ENCODE measurements at regions not wholly inside any gene's neighbourhood (a gene's known extent, or its start where the extent isn't known, plus 50 kb on each side); places are given as distances from the start of the nearest gene placed in this dataset.

- H3K36me3 ChIP-seq (ENCODE audit: control insufficient read depth in 1 of 2, insufficient read depth in 2 of 2, low read length in 2 of 2): no peaks in the 10 kb centered on the region
- no peaks in the 10 kb centered on the region for H3K27me3 ChIP-seq (ENCODE audit: low read depth, low read length)
- H3K27ac ChIP-seq (ENCODE audit: low read length): no peak overlapping the region
- H3K4me1 ChIP-seq (ENCODE audit: control insufficient read depth in 1 of 2, insufficient read depth in 2 of 2, low read length in 2 of 2): no peaks in the 10 kb centered on the region
- H3K4me3 ChIP-seq (ENCODE audit: low read depth in 1 of 2, low read length in 2 of 2): no peak overlapping the region
- H3K9me3 ChIP-seq (ENCODE audit: control insufficient read depth in 1 of 2, low read length in 2 of 2): no peaks in the 10 kb centered on the region
Observed at GRCh38 chr9:86997156-86997555, 49.9 kb upstream of the GAS1 start.

GRCh38 chr9:86997951-86998350 lies 50.6 kb upstream of the GAS1 start:
- H3K27ac ChIP-seq (ENCODE audit: low read length): no peak overlapping the region
- no peaks in the 10 kb centered on the region for H3K36me3 ChIP-seq (ENCODE audit: control insufficient read depth in 1 of 2, insufficient read depth in 2 of 2, low read length in 2 of 2)
- no peak overlapping the region for H3K4me3 ChIP-seq (ENCODE audit: low read depth in 1 of 2, low read length in 2 of 2)
- H3K4me1 ChIP-seq (ENCODE audit: control insufficient read depth in 1 of 2, insufficient read depth in 2 of 2, low read length in 2 of 2): no peaks in the 10 kb centered on the region
- H3K9me3 ChIP-seq (ENCODE audit: control insufficient read depth in 1 of 2, low read length in 2 of 2): no peaks in the 10 kb centered on the region
- no peaks in the 10 kb centered on the region for H3K27me3 ChIP-seq (ENCODE audit: low read depth, low read length)

DNA sequence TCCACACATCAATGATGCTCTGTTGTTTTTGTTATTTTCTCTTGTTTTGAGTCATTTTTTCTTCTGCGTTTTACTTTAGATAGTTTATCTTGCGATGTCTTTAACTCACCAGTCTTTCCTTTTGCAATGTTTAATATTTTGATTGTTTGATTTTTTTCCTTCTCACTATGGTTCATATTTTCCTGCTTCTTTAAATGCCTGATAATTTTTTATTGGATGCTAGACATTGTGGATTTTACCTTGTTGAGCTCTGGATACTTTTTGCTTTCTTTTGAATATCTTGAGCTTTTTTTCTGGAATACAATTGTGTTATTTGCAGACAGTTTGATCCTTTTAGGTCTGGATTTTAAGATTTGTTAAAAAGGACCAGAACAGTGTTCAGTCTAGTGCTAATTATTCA lies 55.2 kb upstream of the GAS1 start:
- Histone ChIP-seq H3K9me3 (ENCODE audit: control insufficient read depth in 1 of 2, low read length in 2 of 2) (no peaks in the 10 kb centered on the region), H3K36me3 (ENCODE audit: control insufficient read depth in 1 of 2, insufficient read depth in 2 of 2, low read length in 2 of 2) (no peaks in the 10 kb centered on the region)

DNA sequence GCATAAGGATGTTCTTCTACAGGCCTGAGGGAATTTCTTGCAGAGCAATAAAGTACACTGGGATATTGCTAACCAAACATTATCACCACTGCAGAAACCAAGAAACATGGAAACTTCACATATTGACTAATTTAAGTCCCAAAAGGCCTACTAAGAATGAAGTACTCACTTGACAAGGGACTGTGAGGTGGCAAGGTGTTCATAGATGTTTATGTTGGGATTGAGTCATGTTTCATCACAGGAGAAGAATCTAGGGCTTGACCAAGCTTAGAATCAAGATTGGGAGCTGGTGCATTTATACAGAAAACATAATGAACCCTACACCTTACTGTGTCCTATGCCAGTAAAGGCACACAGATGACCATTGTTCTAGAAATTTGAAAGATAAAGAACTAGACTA lies 56.7 kb upstream of the GAS1 start:
- Histone ChIP-seq H3K27ac (ENCODE audit: low read length) (no peak overlapping the region), H3K36me3 (ENCODE audit: control insufficient read depth in 1 of 2, insufficient read depth in 2 of 2, low read length in 2 of 2) (no peaks in the 10 kb centered on the region), H3K4me1 (ENCODE audit: control insufficient read depth in 1 of 2, insufficient read depth in 2 of 2, low read length in 2 of 2) (peaks cover 0 to 5% of the 10 kb centered on the region in 2 donors), H3K27me3 (ENCODE audit: low read depth, low read length) (no peaks in the 10 kb centered on the region), H3K4me3 (ENCODE audit: low read depth in 1 of 2, low read length in 2 of 2) (no peak overlapping the region), H3K9me3 (ENCODE audit: control insufficient read depth in 1 of 2, low read length in 2 of 2) (no peaks in the 10 kb centered on the region)

More for the DNA sequence above, 55.2 kb upstream of the GAS1 start:
- Histone ChIP-seq H3K27ac (ENCODE audit: low read length) (no peak overlapping the region), H3K4me3 (ENCODE audit: low read depth in 1 of 2, low read length in 2 of 2) (no peak overlapping the region), H3K4me1 (ENCODE audit: control insufficient read depth in 1 of 2, insufficient read depth in 2 of 2, low read length in 2 of 2) (peaks cover 0 to under 1% of the 10 kb centered on the region in 2 donors), H3K27me3 (ENCODE audit: low read depth, low read length) (no peaks in the 10 kb centered on the region)

DNA sequence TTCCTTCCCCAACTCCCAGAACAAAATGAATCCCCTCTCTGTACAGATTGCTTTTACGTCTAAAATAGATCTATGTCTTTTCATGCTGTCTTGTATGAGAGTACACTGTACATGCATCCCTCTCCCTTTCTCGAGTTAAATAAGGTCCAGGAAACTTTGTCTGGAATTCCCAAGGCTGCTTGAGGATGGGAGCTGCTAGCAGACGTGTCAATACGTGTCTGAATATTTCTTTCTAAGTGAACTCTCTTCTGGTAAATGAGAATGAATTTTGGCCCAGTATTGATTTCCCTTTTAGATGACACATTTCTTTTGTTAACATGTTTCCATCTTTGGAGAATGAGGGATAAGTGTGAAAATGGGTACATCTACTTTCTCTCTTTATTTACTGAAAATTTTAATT lies 59.6 kb upstream of the GAS1 start:
- Histone ChIP-seq H3K27ac (ENCODE audit: low read length) (no peak overlapping the region), H3K36me3 (ENCODE audit: control insufficient read depth in 1 of 2, insufficient read depth in 2 of 2, low read length in 2 of 2) (no peaks in the 10 kb centered on the region), H3K27me3 (ENCODE audit: low read depth, low read length) (no peaks in the 10 kb centered on the region), H3K4me1 (ENCODE audit: control insufficient read depth in 1 of 2, insufficient read depth in 2 of 2, low read length in 2 of 2) (peaks cover 0 to 5% of the 10 kb centered on the region in 2 donors), H3K9me3 (ENCODE audit: control insufficient read depth in 1 of 2, low read length in 2 of 2) (no peaks in the 10 kb centered on the region), H3K4me3 (ENCODE audit: low read depth in 1 of 2, low read length in 2 of 2) (no peak overlapping the region)

DNA sequence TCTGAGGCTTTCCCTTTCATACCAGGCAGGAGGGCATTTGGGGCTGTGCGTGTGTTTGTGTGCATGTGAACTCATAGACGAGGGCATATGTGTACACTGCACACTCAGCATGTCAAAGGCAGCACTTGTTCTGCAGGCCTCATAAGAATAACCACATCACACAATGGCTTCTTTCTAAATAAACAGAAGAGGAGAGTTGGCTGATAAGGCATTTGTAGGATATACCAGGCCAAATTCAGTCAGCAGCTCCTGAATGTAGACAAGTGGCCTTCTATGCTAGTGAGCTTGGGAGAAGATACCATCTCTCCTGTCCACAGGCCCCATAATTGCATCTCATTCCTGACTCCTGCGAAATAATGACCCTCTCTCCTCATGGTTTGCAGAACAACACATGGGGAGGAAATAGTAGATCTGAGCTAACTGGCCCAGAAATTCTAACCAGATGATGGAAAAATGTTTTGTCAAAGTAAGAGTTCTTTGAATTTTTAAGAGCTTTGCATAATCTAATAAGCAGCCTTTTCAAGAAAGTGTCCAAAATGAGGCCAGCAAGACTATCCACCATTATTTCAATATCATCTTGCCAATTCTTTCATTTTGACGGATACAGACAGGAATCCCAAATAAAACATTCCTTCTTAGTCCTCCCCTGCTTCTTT lies 60.5 kb upstream of the GAS1 start:
- no peaks in the 10 kb centered on the region for H3K27me3 ChIP-seq (ENCODE audit: low read depth, low read length)
- no peak overlapping the region for H3K4me3 ChIP-seq (ENCODE audit: low read depth in 1 of 2, low read length in 2 of 2)
- H3K36me3 ChIP-seq (ENCODE audit: control insufficient read depth in 1 of 2, insufficient read depth in 2 of 2, low read length in 2 of 2): no peaks in the 10 kb centered on the region
- no peak overlapping the region for H3K27ac ChIP-seq (ENCODE audit: low read length)
- H3K9me3 ChIP-seq (ENCODE audit: control insufficient read depth in 1 of 2, low read length in 2 of 2): no peaks in the 10 kb centered on the region
- peaks cover 0 to 5% of the 10 kb centered on the region in 2 donors for H3K4me1 ChIP-seq (ENCODE audit: control insufficient read depth in 1 of 2, insufficient read depth in 2 of 2, low read length in 2 of 2)

- Histone ChIP-seq H3K4me3 (ENCODE audit: low read depth in 1 of 2, low read length in 2 of 2) (no peak overlapping the region), H3K27ac (ENCODE audit: low read length) (no peak overlapping the region), H3K4me1 (ENCODE audit: control insufficient read depth in 1 of 2, insufficient read depth in 2 of 2, low read length in 2 of 2) (peaks cover 0 to 5% of the 10 kb centered on the region in 2 donors), H3K27me3 (ENCODE audit: low read depth, low read length) (no peaks in the 10 kb centered on the region), H3K36me3 (ENCODE audit: control insufficient read depth in 1 of 2, insufficient read depth in 2 of 2, low read length in 2 of 2) (no peaks in the 10 kb centered on the region), H3K9me3 (ENCODE audit: control insufficient read depth in 1 of 2, low read length in 2 of 2) (no peaks in the 10 kb centered on the region)
Observed at GRCh38 chr9:87008667-87009066, 61.4 kb upstream of the GAS1 start.

DNA sequence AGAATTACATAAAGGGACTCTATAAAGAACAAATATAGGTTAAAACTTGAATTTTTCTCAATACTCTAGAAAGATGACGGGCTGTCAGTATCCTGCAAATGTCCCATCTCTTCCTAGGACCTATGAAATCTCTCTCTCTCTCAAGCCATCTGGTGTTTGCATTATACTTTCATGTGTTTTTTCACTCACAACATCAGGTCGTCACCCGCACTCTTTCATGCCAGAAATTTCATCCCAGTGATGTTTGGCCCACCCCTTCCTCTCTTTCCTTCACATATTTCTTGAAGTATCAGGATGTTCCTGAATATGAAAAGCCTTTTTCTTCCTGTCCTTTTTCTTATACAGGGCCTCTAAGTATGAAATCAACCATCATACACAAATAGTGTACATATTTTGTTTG lies 63.3 kb upstream of the GAS1 start:
- no peaks in the 10 kb centered on the region for H3K27me3 ChIP-seq (ENCODE audit: low read depth, low read length)
- peaks cover 0 to 5% of the 10 kb centered on the region in 2 donors for H3K4me1 ChIP-seq (ENCODE audit: control insufficient read depth in 1 of 2, insufficient read depth in 2 of 2, low read length in 2 of 2)
- no peak overlapping the region for H3K27ac ChIP-seq (ENCODE audit: low read length)
- H3K9me3 ChIP-seq (ENCODE audit: control insufficient read depth in 1 of 2, low read length in 2 of 2): no peaks in the 10 kb centered on the region
- H3K4me3 ChIP-seq (ENCODE audit: low read depth in 1 of 2, low read length in 2 of 2): no peak overlapping the region
- H3K36me3 ChIP-seq (ENCODE audit: control insufficient read depth in 1 of 2, insufficient read depth in 2 of 2, low read length in 2 of 2): no peaks in the 10 kb centered on the region

- Histone ChIP-seq H3K4me3 (ENCODE audit: low read depth in 1 of 2, low read length in 2 of 2) (no peak overlapping the region), H3K4me1 (ENCODE audit: control insufficient read depth in 1 of 2, insufficient read depth in 2 of 2, low read length in 2 of 2) (peaks cover 0 to 5% of the 10 kb centered on the region in 2 donors), H3K27ac (ENCODE audit: low read length) (no peak overlapping the region), H3K9me3 (ENCODE audit: control insufficient read depth in 1 of 2, low read length in 2 of 2) (no peaks in the 10 kb centered on the region), H3K27me3 (ENCODE audit: low read depth, low read length) (no peaks in the 10 kb centered on the region), H3K36me3 (ENCODE audit: control insufficient read depth in 1 of 2, insufficient read depth in 2 of 2, low read length in 2 of 2) (no peaks in the 10 kb centered on the region)
Observed at GRCh38 chr9:87011551-87011950, 64.2 kb upstream of the GAS1 start.

- no peaks in the 10 kb centered on the region for H3K9me3 ChIP-seq (ENCODE audit: control insufficient read depth in 1 of 2, low read length in 2 of 2)
- H3K4me1 ChIP-seq (ENCODE audit: control insufficient read depth in 1 of 2, insufficient read depth in 2 of 2, low read length in 2 of 2): no peaks in the 10 kb centered on the region
- no peaks in the 10 kb centered on the region for H3K27me3 ChIP-seq (ENCODE audit: low read depth, low read length)
- no peak overlapping the region for H3K4me3 ChIP-seq (ENCODE audit: low read depth in 1 of 2, low read length in 2 of 2)
- no peak overlapping the region for H3K27ac ChIP-seq (ENCODE audit: low read length)
- H3K36me3 ChIP-seq (ENCODE audit: control insufficient read depth in 1 of 2, insufficient read depth in 2 of 2, low read length in 2 of 2): no peaks in the 10 kb centered on the region
Observed at GRCh38 chr9:87013490-87013889, 66.2 kb upstream of the GAS1 start.

DNA sequence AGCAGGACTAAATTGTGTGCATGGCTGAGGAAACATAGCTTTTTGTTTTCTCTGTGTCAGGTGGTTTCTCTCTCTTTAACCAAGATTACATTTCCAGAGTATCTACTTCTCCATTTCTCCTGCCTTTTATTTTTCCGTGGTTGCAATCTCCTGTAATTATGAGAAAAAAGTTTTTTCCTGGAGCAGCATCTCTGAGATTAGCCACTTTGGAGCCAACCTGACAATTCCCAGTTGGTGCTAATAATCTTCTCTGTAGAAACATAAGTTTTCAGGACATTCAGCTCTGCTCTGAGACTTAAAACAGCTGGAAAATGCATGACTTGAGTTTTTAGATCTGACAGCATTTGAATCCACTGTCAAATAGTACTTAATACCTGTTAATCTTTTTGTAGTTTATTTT lies 67.1 kb upstream of the GAS1 start:
- no peaks in the 10 kb centered on the region for H3K36me3 ChIP-seq (ENCODE audit: control insufficient read depth in 1 of 2, insufficient read depth in 2 of 2, low read length in 2 of 2)
- no peak overlapping the region for H3K4me3 ChIP-seq (ENCODE audit: low read depth in 1 of 2, low read length in 2 of 2)
- H3K27ac ChIP-seq (ENCODE audit: low read length): no peak overlapping the region
- H3K27me3 ChIP-seq (ENCODE audit: low read depth, low read length): no peaks in the 10 kb centered on the region
- H3K9me3 ChIP-seq (ENCODE audit: control insufficient read depth in 1 of 2, low read length in 2 of 2): no peaks in the 10 kb centered on the region
- no peaks in the 10 kb centered on the region for H3K4me1 ChIP-seq (ENCODE audit: control insufficient read depth in 1 of 2, insufficient read depth in 2 of 2, low read length in 2 of 2)

DNA sequence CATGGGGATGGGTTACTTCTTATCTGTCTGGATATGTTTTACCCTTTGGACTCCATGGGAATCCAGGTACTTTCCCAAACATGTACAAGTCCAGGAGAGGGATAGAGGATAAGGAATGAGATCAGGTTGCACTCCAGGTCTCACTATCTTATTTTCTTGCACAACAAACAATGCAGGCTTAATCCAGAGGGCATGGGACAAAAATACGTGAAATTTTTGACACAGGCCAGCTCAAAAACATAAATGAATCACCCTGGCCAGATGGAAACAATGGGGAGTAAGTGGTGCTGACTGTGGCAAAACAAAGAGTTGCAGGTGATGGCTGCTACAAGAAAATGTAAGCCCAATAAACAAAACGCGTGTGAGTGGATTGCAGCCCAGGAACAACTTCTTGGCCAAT lies 69.4 kb upstream of the GAS1 start:
- no peak overlapping the region for H3K4me3 ChIP-seq (ENCODE audit: low read depth in 1 of 2, low read length in 2 of 2)
- H3K27ac ChIP-seq (ENCODE audit: low read length): no peak overlapping the region
- no peaks in the 10 kb centered on the region for H3K9me3 ChIP-seq (ENCODE audit: control insufficient read depth in 1 of 2, low read length in 2 of 2)
- H3K4me1 ChIP-seq (ENCODE audit: control insufficient read depth in 1 of 2, insufficient read depth in 2 of 2, low read length in 2 of 2): peaks cover 0 to 4% of the 10 kb centered on the region in 2 donors
- no peaks in the 10 kb centered on the region for H3K36me3 ChIP-seq (ENCODE audit: control insufficient read depth in 1 of 2, insufficient read depth in 2 of 2, low read length in 2 of 2)
- no peaks in the 10 kb centered on the region for H3K27me3 ChIP-seq (ENCODE audit: low read depth, low read length)

All from muscle layer of duodenum (tissue), 2 donors.